ENCODE measurements at regions not wholly inside any gene's neighbourhood (a gene's known extent, or its start where the extent isn't known, plus 50 kb on each side); places are given as distances from the start of the nearest gene placed in this dataset.

DNA sequence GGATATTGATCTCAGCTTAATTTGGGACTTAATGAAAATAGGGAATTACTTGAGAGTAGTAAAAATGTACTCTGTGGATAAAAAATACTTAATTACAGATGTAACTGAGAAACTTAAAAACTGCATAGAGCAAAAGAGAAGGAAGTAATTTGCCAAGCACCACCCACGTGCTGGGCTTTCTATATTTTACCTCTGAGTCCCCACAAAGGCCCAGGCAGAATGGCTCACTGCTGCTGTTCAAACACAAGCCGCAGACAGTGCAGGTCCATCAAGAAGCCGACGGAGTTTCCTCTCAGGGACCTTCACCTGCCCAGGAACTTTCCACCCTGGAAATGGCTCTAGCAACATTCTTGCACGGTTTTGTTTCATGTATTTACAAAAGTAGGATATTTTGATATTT, 77.2 kb upstream of the TRPM1 start:
- no peak overlapping the region for H3K4me3 ChIP-seq (ENCODE audit: low read depth, low read length)
- TF ChIP-seq, protein P1, sequence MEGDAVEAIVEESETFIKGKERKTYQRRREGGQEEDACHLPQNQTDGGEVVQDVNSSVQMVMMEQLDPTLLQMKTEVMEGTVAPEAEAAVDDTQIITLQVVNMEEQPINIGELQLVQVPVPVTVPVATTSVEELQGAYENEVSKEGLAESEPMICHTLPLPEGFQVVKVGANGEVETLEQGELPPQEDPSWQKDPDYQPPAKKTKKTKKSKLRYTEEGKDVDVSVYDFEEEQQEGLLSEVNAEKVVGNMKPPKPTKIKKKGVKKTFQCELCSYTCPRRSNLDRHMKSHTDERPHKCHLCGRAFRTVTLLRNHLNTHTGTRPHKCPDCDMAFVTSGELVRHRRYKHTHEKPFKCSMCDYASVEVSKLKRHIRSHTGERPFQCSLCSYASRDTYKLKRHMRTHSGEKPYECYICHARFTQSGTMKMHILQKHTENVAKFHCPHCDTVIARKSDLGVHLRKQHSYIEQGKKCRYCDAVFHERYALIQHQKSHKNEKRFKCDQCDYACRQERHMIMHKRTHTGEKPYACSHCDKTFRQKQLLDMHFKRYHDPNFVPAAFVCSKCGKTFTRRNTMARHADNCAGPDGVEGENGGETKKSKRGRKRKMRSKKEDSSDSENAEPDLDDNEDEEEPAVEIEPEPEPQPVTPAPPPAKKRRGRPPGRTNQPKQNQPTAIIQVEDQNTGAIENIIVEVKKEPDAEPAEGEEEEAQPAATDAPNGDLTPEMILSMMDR (IDR thresholded peaks at IDR 0.05; ENCODE audit: low read depth, low read length): no peak

DNA sequence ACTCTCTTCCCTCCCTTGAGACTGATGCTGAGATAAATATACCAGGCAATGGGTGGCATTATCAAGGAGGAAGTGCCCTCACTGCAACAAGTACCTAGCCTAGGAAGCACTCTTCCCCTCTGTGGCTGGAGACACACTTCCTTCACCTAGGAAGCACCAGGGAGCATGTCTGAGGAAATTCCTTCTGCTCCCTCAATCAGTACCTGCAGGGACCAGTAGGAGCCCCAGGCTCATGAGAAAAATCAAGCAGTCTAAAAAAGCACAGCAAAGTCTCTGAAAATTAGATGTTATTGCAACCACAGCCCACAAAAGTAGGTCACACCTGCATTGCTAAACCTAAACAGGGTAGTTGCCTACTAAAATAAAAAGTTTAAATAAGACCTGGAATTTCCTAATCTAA, 78.2 kb upstream of the TRPM1 start:
- TF ChIP-seq, protein P1 (IDR thresholded peaks at IDR 0.05; ENCODE audit: low read depth, low read length): no peak

DNA sequence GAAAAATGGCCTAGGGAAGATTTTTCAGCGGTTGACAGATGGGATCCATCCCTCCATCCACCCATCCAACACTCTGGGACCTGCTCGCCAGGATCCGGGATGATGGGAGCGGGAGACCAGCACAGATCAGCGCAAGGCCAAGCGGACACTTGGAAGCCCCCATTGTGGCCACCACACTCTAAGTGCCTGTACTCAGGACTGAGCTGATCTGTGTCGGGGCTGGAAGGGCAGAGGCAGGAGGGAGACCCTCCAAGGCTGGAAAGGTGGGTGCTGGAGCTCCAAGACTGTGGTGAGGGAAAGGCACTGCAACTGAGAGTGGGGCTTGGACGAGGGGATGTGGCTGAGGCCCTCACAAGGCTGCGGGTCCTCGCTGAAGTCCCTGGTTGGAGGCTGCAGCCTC, 91.8 kb upstream of the TRPM1 start:
- H3K4me3 ChIP-seq (ENCODE audit: low read depth, low read length): no peak overlapping the region
- TF ChIP-seq, protein P1 (IDR thresholded peaks at IDR 0.05; ENCODE audit: low read depth, low read length): no peak

More for the DNA sequence above, 78.2 kb upstream of the TRPM1 start:
- no peak overlapping the region for H3K4me3 ChIP-seq (ENCODE audit: low read depth, low read length)

DNA sequence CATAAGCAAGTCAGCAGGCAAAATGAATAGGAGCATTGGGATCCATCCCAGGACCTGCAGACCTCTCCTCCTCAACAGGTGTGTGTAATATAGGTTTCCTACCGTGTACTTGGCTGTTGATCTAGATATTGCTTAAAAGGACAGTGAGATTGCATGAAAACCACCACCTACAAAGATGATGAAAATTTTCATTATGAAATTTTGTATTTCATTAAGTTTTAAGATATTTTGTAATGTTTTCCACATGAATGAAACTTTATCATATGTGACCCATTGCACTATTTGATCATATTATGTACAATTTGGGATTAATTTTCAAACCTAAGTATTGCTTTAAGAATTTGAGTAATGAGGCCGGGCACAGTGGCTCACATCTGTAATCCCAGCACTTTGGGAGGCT, 94.3 kb upstream of the TRPM1 start:
- no peak overlapping the region for H3K4me3 ChIP-seq (ENCODE audit: low read depth, low read length)
- TF ChIP-seq, protein P1 (IDR thresholded peaks at IDR 0.05; ENCODE audit: low read depth, low read length): no peak

DNA sequence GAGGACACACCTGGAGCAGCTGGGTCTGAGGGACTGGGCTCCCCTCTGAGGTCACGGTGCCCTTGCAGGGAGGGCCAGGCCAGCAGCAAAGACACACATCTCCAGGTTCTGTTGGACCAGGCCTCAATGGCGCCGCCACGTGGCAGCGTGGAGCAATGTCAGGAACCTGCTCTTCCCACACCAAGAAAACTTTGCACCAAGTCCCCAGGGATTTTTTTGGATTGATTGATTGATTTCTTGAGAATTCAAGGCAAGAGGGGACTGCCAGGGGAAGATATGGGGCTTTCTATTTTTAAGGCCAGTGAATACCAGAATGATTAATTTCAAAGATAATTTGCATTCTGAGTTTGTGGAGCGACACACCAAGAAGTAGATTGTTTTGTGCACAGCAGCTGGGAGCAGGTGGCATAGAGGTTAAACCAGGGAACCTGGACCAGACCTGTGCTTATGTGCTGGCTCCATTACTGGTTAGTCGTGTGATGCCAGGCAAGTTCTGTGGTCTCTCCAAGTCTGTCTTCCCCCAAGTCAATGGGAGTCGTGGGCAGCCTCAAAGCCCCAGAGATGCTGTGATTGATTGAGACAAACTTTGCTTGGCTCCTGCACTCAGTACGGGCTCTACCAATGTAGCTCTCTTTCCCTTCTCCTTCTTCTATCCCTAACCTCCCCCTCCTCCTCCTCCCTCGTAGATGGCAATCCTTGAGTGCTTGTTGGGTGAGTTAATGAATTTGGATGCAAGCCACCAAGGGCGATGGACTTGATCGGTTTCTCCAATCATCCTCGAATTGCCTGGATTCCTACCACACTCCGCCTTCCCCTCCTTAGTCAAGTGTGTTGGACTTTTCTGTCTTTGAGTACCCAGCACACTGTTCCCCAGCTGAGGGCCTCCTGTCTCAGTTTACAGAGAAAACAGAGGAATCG, 96.2 kb upstream of the TRPM1 start:
- TF ChIP-seq, protein P1 (IDR thresholded peaks at IDR 0.05; ENCODE audit: low read depth, low read length): peak; percentile 80

DNA sequence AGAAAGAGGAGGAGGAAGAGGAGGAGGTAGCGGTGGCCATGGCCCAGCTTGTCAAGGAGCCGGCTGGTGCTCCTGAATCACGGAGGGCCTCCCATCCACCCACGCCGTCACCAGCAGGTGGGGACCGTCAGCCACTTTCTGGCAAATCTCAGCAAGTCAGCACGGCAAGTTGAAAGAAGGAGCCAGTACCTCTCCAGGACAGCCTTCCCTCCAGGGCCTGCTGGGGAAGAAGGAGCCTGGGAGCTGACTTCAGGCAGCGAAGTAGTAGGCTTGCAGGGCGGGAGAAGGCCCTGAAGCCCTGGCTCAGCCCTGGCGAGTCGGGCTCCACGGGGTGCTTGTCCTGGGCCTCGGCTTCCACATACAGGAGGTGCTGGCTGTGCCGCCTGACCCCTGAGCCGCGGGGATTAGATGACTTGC, 99.2 kb upstream of the TRPM1 start:
- TF ChIP-seq, protein P1 (IDR thresholded peaks at IDR 0.05; ENCODE audit: low read depth, low read length): peak; percentile 39; the same call in 1 of the 2 replicates
- no peak overlapping the region for H3K4me3 ChIP-seq (ENCODE audit: low read depth, low read length)

More for the DNA sequence above, 96.2 kb upstream of the TRPM1 start:
- no peak overlapping the region for H3K4me3 ChIP-seq (ENCODE audit: low read depth, low read length)

DNA sequence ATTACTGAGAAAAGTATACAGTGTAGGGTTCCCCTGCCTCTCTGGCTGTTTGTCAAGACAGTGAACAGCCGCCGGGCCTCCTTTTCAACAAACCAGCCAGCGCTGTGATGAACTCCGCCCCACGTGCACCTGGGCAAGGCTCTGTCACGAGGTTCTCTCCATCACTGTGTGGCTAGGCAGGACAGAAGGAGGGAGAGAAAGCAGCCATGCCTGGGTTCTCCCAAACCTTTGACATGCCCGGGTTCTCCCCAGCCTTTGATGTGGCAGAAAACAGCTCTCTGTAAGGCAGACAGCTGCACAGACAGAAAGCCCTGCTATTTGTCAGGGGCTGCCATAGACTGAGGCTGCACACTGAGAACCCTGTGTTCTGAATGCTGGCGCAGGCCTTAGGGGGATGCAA, 101.4 kb upstream of the TRPM1 start:
- H3K4me3 ChIP-seq (ENCODE audit: low read depth, low read length): no peak overlapping the region
- TF ChIP-seq, protein P1 (IDR thresholded peaks at IDR 0.05; ENCODE audit: low read depth, low read length): no peak
